ENCODE measurements at regions not wholly inside any gene's neighbourhood (a gene's known extent, or its start where the extent isn't known, plus 50 kb on each side); places are given as distances from the start of the nearest gene placed in this dataset.
"Not testable (repeated sequence)": the region's sequence is repeated elsewhere in the genome, so short reads cannot be mapped to it uniquely, and the experiment has no call there.

DNA sequence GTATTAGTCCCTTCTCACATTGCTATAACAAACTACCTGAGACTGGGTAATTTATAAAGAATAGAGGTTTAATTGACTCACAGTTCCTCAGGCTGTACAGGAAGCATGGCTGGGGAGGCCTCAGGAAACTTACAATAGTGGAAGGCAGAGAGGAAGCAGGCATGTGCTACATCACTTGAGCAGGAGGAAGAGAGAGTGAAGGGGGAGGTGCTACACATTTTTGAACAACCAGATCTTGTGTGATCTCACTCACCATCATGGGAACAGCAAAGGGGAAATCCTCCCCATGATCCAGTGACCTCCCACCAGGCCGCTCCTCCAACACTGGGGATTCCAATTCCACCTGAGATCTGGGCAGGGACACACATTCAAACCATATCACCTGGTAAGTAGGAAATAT is 630.6 kb downstream of the QKI start:
- Histone ChIP-seq H3K27me3 (no peaks in the 10 kb centered on the region), H3K27ac (no peak overlapping the region), H3K36me3 (no peaks in the 10 kb centered on the region), H3K4me1 (no peaks in the 10 kb centered on the region), H3K4me3 (no peak overlapping the region), H3K9me3 (no peaks in the 10 kb centered on the region)
- in situ Hi-C loops (cut with MboI; ENCODE audit: low sequenced_read_pairs in 4 of 4): no loop called here
- intact Hi-C loops (cut with DNase I; ENCODE audit: low total_unique reads): no loop called here
- no peak for TF ChIP-seq POLR2A (IDR thresholded peaks at IDR 0.05)
- TF ChIP-seq, protein P1, sequence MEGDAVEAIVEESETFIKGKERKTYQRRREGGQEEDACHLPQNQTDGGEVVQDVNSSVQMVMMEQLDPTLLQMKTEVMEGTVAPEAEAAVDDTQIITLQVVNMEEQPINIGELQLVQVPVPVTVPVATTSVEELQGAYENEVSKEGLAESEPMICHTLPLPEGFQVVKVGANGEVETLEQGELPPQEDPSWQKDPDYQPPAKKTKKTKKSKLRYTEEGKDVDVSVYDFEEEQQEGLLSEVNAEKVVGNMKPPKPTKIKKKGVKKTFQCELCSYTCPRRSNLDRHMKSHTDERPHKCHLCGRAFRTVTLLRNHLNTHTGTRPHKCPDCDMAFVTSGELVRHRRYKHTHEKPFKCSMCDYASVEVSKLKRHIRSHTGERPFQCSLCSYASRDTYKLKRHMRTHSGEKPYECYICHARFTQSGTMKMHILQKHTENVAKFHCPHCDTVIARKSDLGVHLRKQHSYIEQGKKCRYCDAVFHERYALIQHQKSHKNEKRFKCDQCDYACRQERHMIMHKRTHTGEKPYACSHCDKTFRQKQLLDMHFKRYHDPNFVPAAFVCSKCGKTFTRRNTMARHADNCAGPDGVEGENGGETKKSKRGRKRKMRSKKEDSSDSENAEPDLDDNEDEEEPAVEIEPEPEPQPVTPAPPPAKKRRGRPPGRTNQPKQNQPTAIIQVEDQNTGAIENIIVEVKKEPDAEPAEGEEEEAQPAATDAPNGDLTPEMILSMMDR (IDR thresholded peaks at IDR 0.05 in 4 of 5, conservative IDR thresholded peaks at IDR 0.05 in 1 of 5): no peak
- DNase-seq (no peak), ATAC-seq (no peak)

DNA sequence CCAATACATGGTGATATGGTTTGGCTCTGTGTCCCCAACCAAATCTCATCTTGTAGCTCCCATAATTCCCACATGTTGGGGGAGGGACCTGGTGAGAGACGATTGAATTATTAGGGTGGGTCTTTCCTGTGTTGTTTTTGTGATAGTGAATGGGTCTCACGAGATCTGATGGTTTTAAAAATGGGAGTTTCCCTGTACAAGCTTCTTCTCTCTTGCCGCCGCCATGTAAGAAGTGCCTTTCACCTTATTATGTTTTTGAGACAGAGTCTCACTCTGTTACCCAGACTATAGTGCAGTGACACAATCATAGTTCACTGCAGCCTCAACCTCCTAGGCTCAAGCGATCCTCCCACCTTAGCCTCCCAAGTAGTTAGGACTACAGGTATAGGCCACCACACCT is 629.1 kb downstream of the QKI start:
- DNase-seq; ATAC-seq; H3K4me1 ChIP-seq; intact Hi-C loops (cut with DNase I; ENCODE audit: low total_unique reads); H3K36me3 ChIP-seq; H3K27ac ChIP-seq; H3K9me3 ChIP-seq; H3K27me3 ChIP-seq; H3K4me3 ChIP-seq; in situ Hi-C loops (cut with MboI; ENCODE audit: low sequenced_read_pairs in 4 of 4): not testable (repeated sequence)

DNA sequence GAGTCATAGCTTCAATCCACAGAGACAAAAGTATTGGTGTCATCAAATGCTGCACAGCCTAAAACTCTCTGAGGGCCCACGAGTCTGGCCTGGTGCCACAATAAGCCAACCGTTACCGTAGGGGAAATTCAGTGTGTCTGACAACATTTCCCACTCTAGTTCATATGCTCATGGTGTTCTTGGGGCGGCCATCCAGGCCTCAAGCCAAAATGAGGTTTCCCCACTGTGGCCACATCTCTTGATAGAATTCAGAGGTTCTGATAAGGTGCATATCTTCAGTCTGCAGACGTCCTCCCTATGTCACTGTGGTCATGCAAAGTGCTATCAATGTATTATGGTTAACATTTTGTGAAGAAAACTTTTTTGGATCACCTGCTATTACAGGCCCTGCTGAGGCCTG is 627.7 kb downstream of the QKI start:
- in situ Hi-C loops (cut with MboI; ENCODE audit: low sequenced_read_pairs in 4 of 4): no loop called here
- no peaks in the 10 kb centered on the region for H3K4me1 ChIP-seq
- no peaks in the 10 kb centered on the region for H3K36me3 ChIP-seq
- no peaks in the 10 kb centered on the region for H3K9me3 ChIP-seq
- no peak for TF ChIP-seq POLR2A (IDR thresholded peaks at IDR 0.05)
- TF ChIP-seq, protein P1 (IDR thresholded peaks at IDR 0.05 in 4 of 5, conservative IDR thresholded peaks at IDR 0.05 in 1 of 5): no peak
- intact Hi-C loops (cut with DNase I; ENCODE audit: low total_unique reads): no loop called here
- no peak overlapping the region for H3K27ac ChIP-seq
- ATAC-seq (no peak), DNase-seq (no peak)
- no peaks in the 10 kb centered on the region for H3K27me3 ChIP-seq
- no peak overlapping the region for H3K4me3 ChIP-seq

DNA sequence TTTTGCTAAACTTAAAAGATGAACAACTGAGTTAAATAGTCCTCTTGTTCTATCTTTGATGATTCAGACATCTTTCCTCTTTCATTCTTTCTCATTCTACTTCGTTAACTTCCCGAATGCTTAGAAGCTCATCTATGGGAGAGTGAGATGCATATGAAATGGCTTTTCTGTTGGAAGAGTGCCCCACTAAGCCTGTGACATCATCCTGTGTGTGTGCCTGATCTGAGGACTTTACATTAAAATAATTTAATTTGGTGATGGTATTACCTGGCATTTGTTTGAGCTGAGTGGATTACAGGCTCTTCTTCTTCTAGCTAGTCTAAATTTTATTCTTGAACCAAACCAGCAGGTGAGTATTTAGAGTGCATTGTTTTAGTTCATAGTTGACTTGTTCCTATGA is 626.5 kb downstream of the QKI start:
- in situ Hi-C loops (cut with MboI; ENCODE audit: low sequenced_read_pairs in 4 of 4): no loop called here
- DNase-seq (no peak), ATAC-seq (no peak)
- no peaks in the 10 kb centered on the region for H3K4me1 ChIP-seq
- H3K27ac ChIP-seq: no peak overlapping the region
- H3K27me3 ChIP-seq: no peaks in the 10 kb centered on the region
- H3K9me3 ChIP-seq: no peaks in the 10 kb centered on the region
- H3K4me3 ChIP-seq: no peak overlapping the region
- intact Hi-C loops (cut with DNase I; ENCODE audit: low total_unique reads): no loop called here
- TF ChIP-seq, protein P1 (IDR thresholded peaks at IDR 0.05 in 4 of 5, conservative IDR thresholded peaks at IDR 0.05 in 1 of 5): no peak
- no peak for TF ChIP-seq POLR2A (IDR thresholded peaks at IDR 0.05)
- H3K36me3 ChIP-seq: no peaks in the 10 kb centered on the region

DNA sequence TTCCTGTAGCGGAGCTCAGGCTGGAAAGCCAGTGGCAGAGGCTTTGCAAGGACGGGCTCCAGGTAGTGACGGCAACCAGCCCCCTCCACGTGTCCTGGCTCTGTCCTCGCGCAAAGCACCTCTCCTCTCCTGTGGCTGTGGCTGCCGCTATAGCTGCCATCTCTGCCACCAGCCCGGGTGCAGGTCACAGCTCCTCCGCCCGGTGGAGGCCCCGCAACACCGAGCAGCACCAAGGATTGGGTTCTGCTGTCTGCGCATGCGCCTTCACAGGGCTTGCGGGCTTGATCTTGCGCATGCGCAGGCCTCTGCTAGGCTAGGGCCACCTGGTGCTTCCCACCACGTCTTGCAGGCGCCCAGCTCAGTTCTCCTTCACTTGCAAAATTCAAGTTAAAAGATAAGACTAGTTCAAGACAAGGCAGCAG is 625.4 kb downstream of the QKI start:
- no peak for DNase-seq
- H3K4me3 ChIP-seq: no peak overlapping the region
- no peaks in the 10 kb centered on the region for H3K27me3 ChIP-seq
- ATAC-seq: no peak
- no peak overlapping the region for H3K27ac ChIP-seq
- H3K4me1 ChIP-seq: no peaks in the 10 kb centered on the region
- in situ Hi-C loops (cut with MboI; ENCODE audit: low sequenced_read_pairs in 4 of 4): no loop called here
- no peaks in the 10 kb centered on the region for H3K36me3 ChIP-seq
- intact Hi-C loops (cut with DNase I; ENCODE audit: low total_unique reads): no loop called here
- no peaks in the 10 kb centered on the region for H3K9me3 ChIP-seq
- TF ChIP-seq, protein P1 (IDR thresholded peaks at IDR 0.05 in 4 of 5, conservative IDR thresholded peaks at IDR 0.05 in 1 of 5): no peak
- no peak for TF ChIP-seq POLR2A (IDR thresholded peaks at IDR 0.05)

Measured in gastrocnemius medialis (tissue), 4 donors.